Lung (tissue), 11 donors: ENCODE measurements at regions not wholly inside any gene's neighbourhood (a gene's known extent, or its start where the extent isn't known, plus 50 kb on each side); places are given as distances from the start of the nearest gene placed in this dataset.
"Not testable (repeated sequence)": the region's sequence is repeated elsewhere in the genome, so short reads cannot be mapped to it uniquely, and the experiment has no call there.

ENCODE experiments used
- ATAC-seq: fragments of 200-7000 bp; cut with Tn5 transposase; one replicate; pipeline ENCODE4 v1.9.1; 2020; ENCODE audit warnings: moderate number of reproducible peaks; ENCODE audit not compliant: insufficient read depth, low FRiP score
- DNase-seq, 3 donors: peaks; one replicate each; pipeline ENCODE4 v3.0.0-alpha.2; 2013 to 2017
- H3K27ac ChIP-seq, 2 donors: one replicate each; pipeline ENCODE4 v1.5.1; 2013; ENCODE audit warnings: mild to moderate bottlenecking in 2 of 2, moderate library complexity in 2 of 2, control low read depth in 1 of 2, inconsistent platforms in 1 of 2, low read depth in 1 of 2, low read length in 1 of 2
- H3K27me3 ChIP-seq, 3 donors: one replicate each; pipeline ENCODE4 v1.5.1; 2013; ENCODE audit warnings: low read length in 2 of 3; ENCODE audit not compliant: control insufficient read depth in 3 of 3, insufficient read depth in 3 of 3
- H3K36me3 ChIP-seq, 4 donors: one replicate each; pipeline ENCODE4 v1.5.1; 2013; ENCODE audit warnings: low read length in 4 of 4, mild to moderate bottlenecking in 1 of 4, moderate library complexity in 1 of 4; ENCODE audit not compliant: control insufficient read depth in 4 of 4, insufficient read depth in 4 of 4
- H3K4me1 ChIP-seq, 5 donors: one replicate each; pipeline ENCODE4 v1.5.1; 2013; ENCODE audit warnings: low read length in 5 of 5, mild to moderate bottlenecking in 2 of 5, moderate library complexity in 1 of 5; ENCODE audit not compliant: control insufficient read depth in 5 of 5, insufficient read depth in 5 of 5
- H3K4me3 ChIP-seq: one replicate; pipeline ENCODE4 v1.5.1; 2013; ENCODE audit warnings: mild to moderate bottlenecking, control low read depth, moderate library complexity
- H3K9ac ChIP-seq, 2 donors: one replicate each; pipeline ENCODE4 v1.5.1; 2013; ENCODE audit warnings: low read length in 2 of 2, control low read depth in 1 of 2; ENCODE audit not compliant: insufficient read depth in 1 of 2
- H3K9me3 ChIP-seq, 4 donors: one replicate each; pipeline ENCODE4 v1.5.1; 2013; ENCODE audit warnings: low read length in 3 of 4, mild to moderate bottlenecking in 1 of 4, moderate library complexity in 1 of 4; ENCODE audit not compliant: control insufficient read depth in 4 of 4, insufficient read depth in 3 of 4
- WGBS, 2 donors: extraction: QIAGEN DNeasy Blood & Tissue Kit; methylation state at CpG; one replicate each; pipeline ENCODE4 v1.1.7; 2013; 5-methylcytosine and 5-hydroxymethylcytosine counted together
- TF ChIP-seq, protein P1 (sequence below): IDR thresholded peaks from 2 replicates; pipeline ENCODE4 v1.5.1; 2012; ENCODE audit warnings: mild to moderate bottlenecking; ENCODE audit errors: control extremely low read depth, extremely low read depth
- donor health status: control.
- donor health status: control.
- donor health status: Bipolar disorder and iron deficiency.
- donor health status: healthy.
- donor health status: DM: yes; HTN: yes; CAD: no.

GRCh38 chr3:31314258-31314657, 218.5 kb upstream of the STT3B start:
- Histone ChIP-seq H3K36me3 (no peaks in the 10 kb centered on the region), H3K27ac (no peak overlapping the region), H3K27me3 (no peaks in the 10 kb centered on the region), H3K4me1 (no peaks in the 10 kb centered on the region), H3K9me3 (peaks cover 0 to 5% (median 1%) of the 10 kb centered on the region in 4 donors), H3K9ac (no peak overlapping the region), H3K4me3 (no peak overlapping the region)
- no peak for ATAC-seq
- DNase-seq: no peak
- 90 to 94% methylated on average over 2 of the region's 2 CpGs for WGBS, 2 donors
- TF ChIP-seq, protein P1, sequence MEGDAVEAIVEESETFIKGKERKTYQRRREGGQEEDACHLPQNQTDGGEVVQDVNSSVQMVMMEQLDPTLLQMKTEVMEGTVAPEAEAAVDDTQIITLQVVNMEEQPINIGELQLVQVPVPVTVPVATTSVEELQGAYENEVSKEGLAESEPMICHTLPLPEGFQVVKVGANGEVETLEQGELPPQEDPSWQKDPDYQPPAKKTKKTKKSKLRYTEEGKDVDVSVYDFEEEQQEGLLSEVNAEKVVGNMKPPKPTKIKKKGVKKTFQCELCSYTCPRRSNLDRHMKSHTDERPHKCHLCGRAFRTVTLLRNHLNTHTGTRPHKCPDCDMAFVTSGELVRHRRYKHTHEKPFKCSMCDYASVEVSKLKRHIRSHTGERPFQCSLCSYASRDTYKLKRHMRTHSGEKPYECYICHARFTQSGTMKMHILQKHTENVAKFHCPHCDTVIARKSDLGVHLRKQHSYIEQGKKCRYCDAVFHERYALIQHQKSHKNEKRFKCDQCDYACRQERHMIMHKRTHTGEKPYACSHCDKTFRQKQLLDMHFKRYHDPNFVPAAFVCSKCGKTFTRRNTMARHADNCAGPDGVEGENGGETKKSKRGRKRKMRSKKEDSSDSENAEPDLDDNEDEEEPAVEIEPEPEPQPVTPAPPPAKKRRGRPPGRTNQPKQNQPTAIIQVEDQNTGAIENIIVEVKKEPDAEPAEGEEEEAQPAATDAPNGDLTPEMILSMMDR: no peak

GRCh38 chr3:31319332-31319731, 213.4 kb upstream of the STT3B start:
- Histone ChIP-seq H3K4me1 (no peaks in the 10 kb centered on the region), H3K9me3 (peaks cover 0 to 5% (median 1%) of the 10 kb centered on the region in 4 donors), H3K27me3 (no peaks in the 10 kb centered on the region), H3K4me3 (no peak overlapping the region), H3K27ac (no peak overlapping the region), H3K36me3 (no peaks in the 10 kb centered on the region), H3K9ac (no peak overlapping the region)
- no peak for DNase-seq
- ATAC-seq: no peak
- 93 to 96% methylated on average over 2 of the region's 2 CpGs for WGBS, 2 donors
- TF ChIP-seq, protein P1: no peak

DNA sequence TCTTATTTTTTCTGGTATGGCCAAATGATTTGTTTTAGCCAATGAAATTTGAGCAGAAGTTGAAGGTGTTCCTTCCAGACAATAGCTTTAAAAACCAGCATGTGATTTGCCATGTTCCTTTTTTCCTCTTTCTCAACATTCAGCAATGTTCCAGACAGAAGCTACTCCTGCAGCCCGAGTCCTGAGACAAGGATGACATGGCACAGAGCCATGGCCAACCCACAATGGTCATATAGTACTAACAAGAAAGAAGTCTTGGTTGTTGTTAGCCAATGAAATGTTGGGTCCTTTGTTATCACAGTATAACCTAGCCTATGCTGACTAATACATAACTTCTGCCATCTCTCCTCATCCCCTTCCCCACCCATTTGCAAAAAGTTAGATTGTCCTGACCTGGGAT, 211.1 kb upstream of the STT3B start:
- Histone ChIP-seq H3K36me3 (no peaks in the 10 kb centered on the region), H3K27me3 (no peaks in the 10 kb centered on the region), H3K27ac (no peak overlapping the region), H3K4me1 (no peaks in the 10 kb centered on the region), H3K4me3 (no peak overlapping the region), H3K9ac (no peak overlapping the region), H3K9me3 (no peaks in the 10 kb centered on the region)
- DNase-seq (no peak), ATAC-seq (no peak)
- TF ChIP-seq, protein P1: no peak
- WGBS, 2 donors: 20 to 26% methylated on average over 1 of the region's 1 CpG

GRCh38 chr3:31322460-31322859, 210.3 kb upstream of the STT3B start:
- DNase-seq: no peak
- Histone ChIP-seq H3K9ac (no peak overlapping the region), H3K27ac (no peak overlapping the region), H3K9me3 (peaks cover 0 to 3% (median 1%) of the 10 kb centered on the region in 4 donors), H3K27me3 (no peaks in the 10 kb centered on the region), H3K4me1 (no peaks in the 10 kb centered on the region), H3K4me3 (no peak overlapping the region), H3K36me3 (no peaks in the 10 kb centered on the region)
- 83 to 89% methylated on average over 4 of the region's 4 CpGs for WGBS, 2 donors
- ATAC-seq: no peak
- TF ChIP-seq, protein P1: no peak

DNA sequence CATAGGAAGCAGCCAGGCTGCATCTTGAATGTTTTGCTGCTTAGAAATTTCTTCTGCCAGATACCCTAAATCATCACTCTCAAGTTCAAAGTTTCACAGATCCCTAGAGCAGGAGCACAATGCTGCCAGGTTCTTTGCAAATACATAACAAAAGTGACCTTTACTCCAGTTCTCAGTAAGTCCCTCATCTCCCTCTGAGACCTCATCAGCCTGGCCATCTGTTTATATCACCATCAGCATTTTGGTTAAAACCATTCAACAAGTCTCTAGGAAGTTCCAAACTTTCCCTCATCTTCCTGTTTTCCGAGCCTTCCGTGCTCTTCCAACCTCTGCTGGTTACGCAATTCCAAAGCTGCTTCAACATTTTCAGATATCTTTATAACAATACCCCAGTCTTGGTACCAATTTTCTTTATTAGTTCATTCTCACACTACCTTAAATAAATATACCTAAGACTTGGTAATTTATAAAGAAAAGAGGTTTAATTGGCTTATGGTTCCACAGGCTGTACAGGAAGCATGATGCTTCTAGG, 204.8 kb upstream of the STT3B start:
- not testable (repeated sequence) for H3K27me3 ChIP-seq, H3K36me3 ChIP-seq, DNase-seq, H3K9ac ChIP-seq, H3K4me1 ChIP-seq, H3K4me3 ChIP-seq, ATAC-seq, H3K9me3 ChIP-seq, H3K27ac ChIP-seq
- WGBS, 2 donors: 63 to 74% methylated on average over 3 of the region's 3 CpGs
